Stomach (tissue), 4 donors: ENCODE measurements at regions not wholly inside any gene's neighbourhood (a gene's known extent, or its start where the extent isn't known, plus 50 kb on each side); places are given as distances from the start of the nearest gene placed in this dataset.

Source experiments
- EP300 ChIP-seq: sonication (generic); formaldehyde crosslinking; IDR thresholded peaks from one replicate; pipeline ENCODE4 v1.6.1; 2017; ENCODE audit warnings: antibody characterized with exemption
- POLR2A ChIP-seq, 4 donors: fragments of 450-650 bp; IDR thresholded peaks; one replicate each; pipeline ENCODE4 v1.6.1; 2016; ENCODE audit warnings: antibody characterized with exemption in 4 of 4, control low read depth in 2 of 4, mild to moderate bottlenecking in 1 of 4, moderate library complexity in 1 of 4
- POLR2AphosphoS5 ChIP-seq, 3 donors: sonication (generic); formaldehyde crosslinking; IDR thresholded peaks; one replicate each; pipeline ENCODE4 v1.6.1; 2016; ENCODE audit warnings: antibody characterized with exemption in 3 of 3
- TF ChIP-seq, protein P1 (sequence below), 7 experiments: fragments of 450-650 bp in 4 of 7; fragments of 200-600 bp in 3 of 7; sonication (generic) in 3 of 7; IDR thresholded peaks; one replicate each; pipeline ENCODE4 v1.5.1; 2016 to 2019; ENCODE audit warnings: antibody characterized with exemption in 7 of 7, control low read depth in 2 of 7, mild to moderate bottlenecking in 1 of 7

DNA sequence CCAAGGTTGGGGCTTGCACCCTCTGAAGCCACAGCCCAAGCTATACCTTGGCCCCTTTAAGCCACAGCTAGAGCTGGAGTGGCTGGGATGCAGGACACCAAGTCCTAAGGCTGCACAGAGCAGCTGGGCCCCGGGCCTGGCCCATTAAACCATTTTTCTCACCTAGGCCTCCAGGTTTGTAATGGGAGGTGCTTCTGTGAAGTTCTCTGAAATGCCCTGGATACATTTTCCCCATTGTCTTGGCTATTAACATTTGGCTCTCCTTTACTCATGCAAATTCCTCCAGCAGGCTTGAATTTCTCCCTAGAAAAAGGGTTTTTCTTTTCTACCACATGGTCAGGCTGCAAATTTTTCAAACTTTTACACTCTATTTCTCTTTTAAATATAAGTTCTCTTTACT lies 93.8 kb upstream of the FGF14 start:
- no peak for TF ChIP-seq POLR2AphosphoS5 (IDR thresholded peaks at IDR 0.05)
- TF ChIP-seq, protein P1, sequence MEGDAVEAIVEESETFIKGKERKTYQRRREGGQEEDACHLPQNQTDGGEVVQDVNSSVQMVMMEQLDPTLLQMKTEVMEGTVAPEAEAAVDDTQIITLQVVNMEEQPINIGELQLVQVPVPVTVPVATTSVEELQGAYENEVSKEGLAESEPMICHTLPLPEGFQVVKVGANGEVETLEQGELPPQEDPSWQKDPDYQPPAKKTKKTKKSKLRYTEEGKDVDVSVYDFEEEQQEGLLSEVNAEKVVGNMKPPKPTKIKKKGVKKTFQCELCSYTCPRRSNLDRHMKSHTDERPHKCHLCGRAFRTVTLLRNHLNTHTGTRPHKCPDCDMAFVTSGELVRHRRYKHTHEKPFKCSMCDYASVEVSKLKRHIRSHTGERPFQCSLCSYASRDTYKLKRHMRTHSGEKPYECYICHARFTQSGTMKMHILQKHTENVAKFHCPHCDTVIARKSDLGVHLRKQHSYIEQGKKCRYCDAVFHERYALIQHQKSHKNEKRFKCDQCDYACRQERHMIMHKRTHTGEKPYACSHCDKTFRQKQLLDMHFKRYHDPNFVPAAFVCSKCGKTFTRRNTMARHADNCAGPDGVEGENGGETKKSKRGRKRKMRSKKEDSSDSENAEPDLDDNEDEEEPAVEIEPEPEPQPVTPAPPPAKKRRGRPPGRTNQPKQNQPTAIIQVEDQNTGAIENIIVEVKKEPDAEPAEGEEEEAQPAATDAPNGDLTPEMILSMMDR (IDR thresholded peaks at IDR 0.05), result no peak
- TF ChIP-seq POLR2A (IDR thresholded peaks at IDR 0.05), result no peak
- TF ChIP-seq EP300, result no peak
